ENCODE measurements at regions not wholly inside any gene's neighbourhood (a gene's known extent, or its start where the extent isn't known, plus 50 kb on each side); places are given as distances from the start of the nearest gene placed in this dataset.

DNA sequence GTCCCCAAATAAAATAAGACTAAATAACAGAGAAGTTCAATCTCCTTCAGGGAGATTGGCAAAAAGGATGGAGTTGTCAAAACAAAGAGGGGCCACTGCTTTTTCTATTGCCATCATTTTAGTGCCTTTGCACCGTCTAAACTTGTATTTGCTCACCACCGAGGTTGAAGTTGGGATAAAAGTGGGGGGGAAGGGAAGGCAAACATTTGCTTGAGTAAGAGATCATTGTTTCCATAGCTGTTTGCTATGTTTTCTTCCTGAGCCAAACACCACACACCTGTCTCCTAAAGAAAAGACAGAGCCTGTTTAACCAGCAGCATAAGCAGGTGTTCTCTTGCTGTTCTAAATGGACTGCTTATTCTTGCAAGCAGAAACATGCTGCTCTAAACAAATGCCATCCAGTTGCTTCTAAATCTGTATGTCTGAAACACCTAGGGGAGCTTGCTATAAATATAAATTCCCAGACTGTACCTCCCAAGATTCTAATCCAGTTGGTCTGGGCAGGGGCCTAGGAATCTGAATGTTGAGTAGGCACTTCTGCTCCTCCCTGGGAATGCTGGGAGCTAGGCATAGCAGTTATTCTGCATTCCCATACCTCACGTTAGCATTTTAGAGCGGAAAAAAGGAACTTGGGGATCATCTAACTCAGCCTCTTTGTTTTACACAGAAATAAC, 179.4 kb upstream of the ARL4C start:
- DNase-seq (ENCODE audit: low spot score) = peak; percentile 57
- no peaks in the 10 kb centered on the region for H3K27me3 ChIP-seq (replicated peaks; ENCODE audit: insufficient read depth)
- H3K4me3 ChIP-seq = no peak overlapping the region
- 51% methylated on average over 4 of the region's 4 CpGs for WGBS
- peak; percentile 68 for TF ChIP-seq POLR2AphosphoS5 (IDR thresholded peaks at IDR 0.05)
- TF ChIP-seq POLR2A (IDR thresholded peaks at IDR 0.05) = no peak
- TF ChIP-seq, protein P1, sequence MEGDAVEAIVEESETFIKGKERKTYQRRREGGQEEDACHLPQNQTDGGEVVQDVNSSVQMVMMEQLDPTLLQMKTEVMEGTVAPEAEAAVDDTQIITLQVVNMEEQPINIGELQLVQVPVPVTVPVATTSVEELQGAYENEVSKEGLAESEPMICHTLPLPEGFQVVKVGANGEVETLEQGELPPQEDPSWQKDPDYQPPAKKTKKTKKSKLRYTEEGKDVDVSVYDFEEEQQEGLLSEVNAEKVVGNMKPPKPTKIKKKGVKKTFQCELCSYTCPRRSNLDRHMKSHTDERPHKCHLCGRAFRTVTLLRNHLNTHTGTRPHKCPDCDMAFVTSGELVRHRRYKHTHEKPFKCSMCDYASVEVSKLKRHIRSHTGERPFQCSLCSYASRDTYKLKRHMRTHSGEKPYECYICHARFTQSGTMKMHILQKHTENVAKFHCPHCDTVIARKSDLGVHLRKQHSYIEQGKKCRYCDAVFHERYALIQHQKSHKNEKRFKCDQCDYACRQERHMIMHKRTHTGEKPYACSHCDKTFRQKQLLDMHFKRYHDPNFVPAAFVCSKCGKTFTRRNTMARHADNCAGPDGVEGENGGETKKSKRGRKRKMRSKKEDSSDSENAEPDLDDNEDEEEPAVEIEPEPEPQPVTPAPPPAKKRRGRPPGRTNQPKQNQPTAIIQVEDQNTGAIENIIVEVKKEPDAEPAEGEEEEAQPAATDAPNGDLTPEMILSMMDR (IDR thresholded peaks at IDR 0.05) = no peak
- H3K9me3 ChIP-seq = no peaks in the 10 kb centered on the region
- peak overlapping the region; percentile 58 to 74 for H3K27ac ChIP-seq
- intact Hi-C loops (cut with DNase I) = no loop called here
- no peaks in the 10 kb centered on the region for H3K36me3 ChIP-seq
- H3K4me1 ChIP-seq (replicated peaks) = peaks cover 3% of the 10 kb centered on the region

DNA sequence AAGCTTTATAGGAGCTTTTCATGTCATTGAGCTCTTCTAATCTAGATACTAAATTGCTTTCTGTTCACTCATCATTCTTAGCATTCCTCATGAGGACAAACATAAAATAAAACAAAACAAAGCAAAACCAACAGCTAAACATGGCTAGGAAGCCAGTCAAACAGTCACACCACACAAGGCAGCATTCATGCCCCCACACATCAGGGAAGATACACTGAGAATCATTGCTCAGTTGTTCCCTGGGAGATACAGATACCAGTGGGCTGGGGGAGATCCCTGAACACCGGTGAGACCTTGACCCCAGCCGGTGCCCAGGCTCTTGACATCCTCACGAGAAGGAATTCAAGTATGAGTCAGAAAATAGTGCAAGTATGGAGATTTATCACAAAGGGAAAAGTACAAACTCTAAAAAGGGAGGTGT, 177.9 kb upstream of the ARL4C start:
- WGBS = 34% methylated on average over 3 of the region's 3 CpGs
- Histone ChIP-seq H3K4me1 (replicated peaks) (peaks cover 3% of the 10 kb centered on the region), H3K9me3 (no peaks in the 10 kb centered on the region), H3K4me3 (no peak overlapping the region), H3K36me3 (no peaks in the 10 kb centered on the region), H3K27ac (peak overlapping the region; percentile 58 to 74), H3K27me3 (replicated peaks; ENCODE audit: insufficient read depth) (no peaks in the 10 kb centered on the region)
- intact Hi-C loops (cut with DNase I) = no loop called here
- TF ChIP-seq POLR2A (IDR thresholded peaks at IDR 0.05) = no peak
- TF ChIP-seq, protein P1 (IDR thresholded peaks at IDR 0.05) = no peak
- no peak for TF ChIP-seq POLR2AphosphoS5 (IDR thresholded peaks at IDR 0.05)
- DNase-seq (ENCODE audit: low spot score) = no peak

DNA sequence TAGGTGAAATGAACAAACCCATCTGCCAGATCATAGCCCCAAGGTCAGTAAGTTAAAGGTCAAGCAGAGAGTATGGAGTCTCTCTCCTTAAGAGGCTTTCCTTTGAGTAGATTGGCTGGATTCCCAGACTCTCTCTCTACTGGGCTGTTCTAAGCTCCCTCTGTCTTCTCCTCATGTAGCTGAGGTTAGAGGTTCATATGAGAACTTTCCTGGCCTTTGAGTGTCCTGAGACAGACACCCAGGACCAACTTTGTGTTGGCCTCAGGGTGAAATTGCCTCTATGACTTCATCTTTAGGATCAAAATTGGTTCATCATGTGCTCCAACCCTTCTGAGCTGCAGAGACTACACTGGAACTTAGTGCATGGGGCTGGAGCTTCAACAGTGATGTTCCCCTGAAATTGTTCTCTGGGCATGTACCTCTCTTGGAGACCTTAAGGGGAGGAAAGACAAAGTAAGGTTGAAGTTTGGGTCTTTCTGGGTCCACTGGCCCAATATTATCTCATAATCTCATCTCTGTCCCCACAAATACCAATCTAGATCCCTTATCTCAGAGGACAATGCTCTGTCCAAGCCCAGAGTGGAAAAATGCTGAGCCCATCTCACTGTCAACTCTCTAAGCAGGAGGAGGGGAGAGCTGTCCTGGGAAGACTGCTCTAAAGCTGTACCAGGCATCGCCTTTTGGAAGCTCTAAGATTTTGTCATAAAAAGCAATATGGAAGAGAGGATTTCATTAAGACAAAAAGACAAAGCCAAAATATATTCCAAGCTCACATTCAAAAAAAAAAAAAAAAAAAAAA, 177.3 kb upstream of the ARL4C start:
- Histone ChIP-seq H3K27me3 (replicated peaks; ENCODE audit: insufficient read depth) (no peaks in the 10 kb centered on the region), H3K4me3 (no peak overlapping the region), H3K4me1 (replicated peaks) (peaks cover 3% of the 10 kb centered on the region), H3K36me3 (no peaks in the 10 kb centered on the region), H3K27ac (peak overlapping the region in 1 of 2 donors; percentile 17), H3K9me3 (no peaks in the 10 kb centered on the region)
- intact Hi-C loops (cut with DNase I) = no loop called here
- no peak for DNase-seq (ENCODE audit: low spot score)
- WGBS = 75% methylated on average over 1 of the region's 1 CpG
- TF ChIP-seq POLR2A (IDR thresholded peaks at IDR 0.05) = no peak
- TF ChIP-seq, protein P1 (IDR thresholded peaks at IDR 0.05) = no peak
- no peak for TF ChIP-seq POLR2AphosphoS5 (IDR thresholded peaks at IDR 0.05)

- DNase-seq (ENCODE audit: low spot score) = no peak
- H3K4me1 ChIP-seq (replicated peaks) = peaks cover 3% of the 10 kb centered on the region
- WGBS = 91% methylated on average over 1 of the region's 1 CpG
- no peak overlapping the region for H3K4me3 ChIP-seq
- no peaks in the 10 kb centered on the region for H3K36me3 ChIP-seq
- no peaks in the 10 kb centered on the region for H3K9me3 ChIP-seq
- intact Hi-C loops (cut with DNase I) = no loop called here
- no peak overlapping the region for H3K27ac ChIP-seq
- no peaks in the 10 kb centered on the region for H3K27me3 ChIP-seq (replicated peaks; ENCODE audit: insufficient read depth)
- TF ChIP-seq, protein P1 (IDR thresholded peaks at IDR 0.05) = no peak
Measured at GRCh38 chr2:234673501-234673900, 176.6 kb upstream of the ARL4C start.
